NCI-H2081 (cell line): ENCODE measurements at regions not wholly inside any gene's neighbourhood (a gene's known extent, or its start where the extent isn't known, plus 50 kb on each side); places are given as distances from the start of the nearest gene placed in this dataset.
"Not testable (repeated sequence)": the region's sequence is repeated elsewhere in the genome, so short reads cannot be mapped to it uniquely, and the experiment has no call there.

Experiments
- DNase-seq, 2 experiments: peaks; one replicate each; lab custom pipeline; 2025; lab: John Stamatoyannopoulos, UW

DNA sequence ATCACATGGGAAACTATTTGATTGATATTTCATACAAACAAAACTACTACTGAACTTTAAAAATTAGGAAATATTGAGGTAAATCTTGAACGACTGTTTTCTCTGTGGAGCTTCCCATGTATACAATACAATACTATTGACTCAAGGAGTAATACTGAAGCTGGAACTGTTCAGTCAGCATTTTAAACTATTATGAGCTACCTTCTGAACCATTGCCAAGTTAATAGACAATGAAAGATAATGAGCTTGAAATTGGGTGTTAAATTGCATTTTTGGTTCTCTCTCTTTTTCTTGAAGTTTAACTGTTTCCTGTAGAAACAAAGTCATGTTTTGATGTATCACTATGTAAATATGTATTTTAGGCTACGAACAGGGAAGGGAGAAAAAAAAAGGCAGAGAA, 569.2 kb downstream of the ZEB2 start:
- DNase-seq: no peak

DNA sequence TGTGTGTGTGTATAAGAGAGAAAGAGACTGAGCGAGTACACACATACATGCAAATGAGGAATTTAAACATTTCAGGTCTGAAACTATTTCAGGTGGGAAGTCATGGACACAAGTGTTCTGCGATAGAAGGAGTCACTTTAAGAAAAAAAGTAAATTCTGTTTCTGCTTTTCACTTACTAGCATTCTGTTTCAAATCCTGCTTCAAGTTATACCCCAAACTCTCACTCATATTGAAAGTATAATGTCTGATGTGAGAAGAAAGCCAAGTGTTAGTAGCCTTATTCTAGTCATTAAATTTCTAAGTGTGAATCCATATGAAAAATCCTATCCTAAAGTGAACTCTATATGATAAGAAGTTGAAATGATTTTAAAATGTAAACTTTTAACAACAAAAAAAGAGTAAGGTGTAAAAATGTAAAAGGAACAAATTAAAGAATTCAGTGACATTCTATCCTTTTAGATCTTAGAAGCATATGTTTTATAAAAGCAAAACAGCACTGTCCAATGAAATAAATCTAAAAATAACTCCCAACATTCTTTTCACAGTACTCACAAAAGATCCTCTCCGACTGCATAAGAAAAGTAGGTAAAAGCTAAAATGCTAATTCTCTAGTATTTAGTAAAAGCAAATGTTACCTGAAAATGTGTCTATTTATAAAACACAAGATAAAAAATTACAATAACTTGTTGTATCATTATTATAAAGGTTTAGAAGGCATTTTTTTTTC, 570.6 kb downstream of the ZEB2 start:
- DNase-seq: no peak

DNA sequence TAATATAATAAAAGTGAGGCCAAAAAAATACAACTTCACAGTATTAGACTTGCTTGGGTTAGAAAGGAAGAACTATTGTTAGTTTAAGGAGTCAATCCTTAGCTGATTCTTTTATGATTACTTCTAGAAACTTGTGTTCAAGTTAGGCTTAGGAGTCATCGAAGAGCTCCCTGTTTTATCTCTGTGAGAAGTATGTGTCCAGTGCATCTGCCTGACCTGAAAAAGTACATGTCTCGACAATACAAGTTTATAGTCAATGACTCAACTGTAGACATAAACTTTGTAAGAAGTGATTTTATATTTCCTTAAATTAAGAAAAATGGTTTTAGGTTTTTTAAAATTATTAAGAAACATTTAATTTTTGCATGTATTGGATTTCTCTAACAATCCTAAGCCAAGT, 571.2 kb downstream of the ZEB2 start:
- DNase-seq: no peak

DNA sequence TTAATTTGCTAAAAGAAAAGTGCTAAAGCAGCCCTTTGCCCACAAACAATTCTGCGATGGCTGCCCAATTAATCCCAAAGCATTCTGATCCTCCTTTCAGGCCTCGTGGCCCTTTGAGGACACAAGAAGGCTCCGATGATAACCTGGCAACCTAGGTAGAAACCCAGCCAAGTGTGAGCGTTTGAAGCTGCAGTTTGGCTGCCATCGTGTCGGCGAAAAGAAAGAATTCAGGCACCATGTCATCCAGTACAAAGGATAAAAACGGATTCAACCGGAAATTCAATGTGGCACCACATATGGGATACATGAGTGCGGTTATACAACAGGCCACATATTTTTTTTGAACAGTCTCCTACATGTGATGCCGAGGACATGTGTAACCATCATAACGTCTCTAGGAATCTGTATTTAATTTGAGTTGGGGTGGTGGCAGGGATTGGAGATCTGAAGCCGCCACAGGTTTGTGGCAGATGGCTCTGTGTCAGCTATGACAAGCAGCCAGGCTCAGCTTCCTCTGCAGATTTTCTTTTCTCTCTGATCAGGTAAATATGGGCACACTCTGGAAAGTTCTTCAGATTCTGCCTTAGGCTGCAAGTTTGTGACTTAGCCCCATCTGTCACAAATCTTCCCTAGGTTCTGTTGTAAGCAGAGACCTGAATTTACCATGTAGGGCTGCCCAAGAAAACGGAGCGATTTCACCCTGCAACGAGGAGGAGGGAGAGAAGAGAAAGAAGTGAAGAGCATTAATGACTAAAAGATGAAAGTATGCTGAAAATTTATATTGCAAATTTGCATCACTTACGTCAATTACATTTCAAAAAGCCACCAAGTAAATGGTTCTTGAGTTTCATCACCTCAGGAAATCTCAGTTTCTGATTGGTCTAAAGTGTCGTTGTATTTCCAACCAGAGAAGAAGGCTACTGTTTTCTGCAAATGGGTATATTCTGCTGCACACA, 573.2 kb downstream of the ZEB2 start:
- DNase-seq: no peak

DNA sequence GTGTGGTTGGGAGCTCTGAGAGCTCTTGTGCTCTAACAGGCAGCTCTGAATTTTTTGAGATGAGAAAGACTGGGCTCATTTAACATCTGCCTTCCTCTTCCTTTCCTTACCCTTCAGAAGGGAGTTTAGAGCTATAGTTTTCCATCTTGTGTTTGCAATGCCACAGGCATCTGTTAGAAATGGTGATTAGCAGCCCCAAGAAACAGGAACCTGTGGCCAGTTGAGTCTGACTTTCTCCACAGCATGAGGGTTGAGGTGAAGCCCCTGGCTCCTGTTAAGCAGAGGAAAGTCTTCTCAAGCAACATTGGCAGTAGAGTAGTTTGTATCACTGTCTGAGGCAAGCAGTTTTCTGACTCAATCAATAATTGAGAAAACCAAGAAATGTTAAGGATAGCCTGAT, 577.4 kb downstream of the ZEB2 start:
- DNase-seq: no peak

DNA sequence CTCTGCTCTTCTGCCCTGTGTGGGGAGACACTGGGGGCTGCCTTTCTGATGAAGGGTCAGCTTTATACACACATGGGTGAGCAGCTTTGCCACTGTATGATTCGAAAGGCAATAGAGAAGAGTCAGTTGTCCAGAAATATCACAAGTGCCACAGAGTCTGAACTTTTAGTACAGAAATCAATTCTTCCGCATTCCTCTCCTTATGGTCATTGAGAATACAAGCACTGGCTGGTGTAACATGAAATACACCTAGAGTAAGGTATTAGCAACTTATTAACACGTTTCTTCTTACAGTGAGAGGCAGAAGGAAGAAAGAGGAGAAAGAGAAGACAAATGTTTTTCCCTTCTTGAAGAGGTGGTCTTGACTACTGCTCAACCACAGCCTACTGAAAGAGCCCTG, 579.2 kb downstream of the ZEB2 start:
- no peak for DNase-seq

DNA sequence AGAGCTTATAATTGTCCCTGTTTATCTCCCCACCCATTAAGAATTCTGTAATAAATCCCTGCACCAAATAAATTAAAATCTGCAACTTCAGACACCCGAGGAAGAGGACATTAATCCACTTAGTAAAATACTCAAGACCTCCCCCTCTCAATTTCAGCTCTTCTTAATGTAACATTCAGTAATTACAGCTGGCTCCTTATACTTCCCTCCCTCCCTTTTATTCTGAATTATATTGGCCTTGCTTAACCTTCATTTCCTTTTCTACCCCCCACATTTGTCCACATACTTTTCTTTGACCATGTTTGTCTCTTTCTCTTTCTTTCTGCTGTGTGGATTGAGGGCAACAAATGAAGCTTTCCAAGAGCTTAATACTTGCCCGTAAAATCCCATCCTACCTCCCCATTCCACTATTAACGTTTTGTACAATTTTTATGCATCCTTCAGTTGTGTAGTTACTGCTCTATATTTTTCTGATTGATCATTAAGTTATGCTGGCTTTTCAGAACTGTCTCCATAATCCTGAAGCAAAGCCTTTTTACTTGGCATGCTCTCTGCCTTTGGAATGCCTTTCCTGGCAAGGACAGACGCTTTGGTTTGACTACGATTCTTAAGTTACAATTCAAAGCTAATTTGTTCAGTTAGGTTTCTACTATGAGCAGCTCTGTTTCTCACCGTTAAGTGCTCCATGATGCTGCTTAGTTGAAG, 580.1 kb downstream of the ZEB2 start:
- DNase-seq: no peak

DNA sequence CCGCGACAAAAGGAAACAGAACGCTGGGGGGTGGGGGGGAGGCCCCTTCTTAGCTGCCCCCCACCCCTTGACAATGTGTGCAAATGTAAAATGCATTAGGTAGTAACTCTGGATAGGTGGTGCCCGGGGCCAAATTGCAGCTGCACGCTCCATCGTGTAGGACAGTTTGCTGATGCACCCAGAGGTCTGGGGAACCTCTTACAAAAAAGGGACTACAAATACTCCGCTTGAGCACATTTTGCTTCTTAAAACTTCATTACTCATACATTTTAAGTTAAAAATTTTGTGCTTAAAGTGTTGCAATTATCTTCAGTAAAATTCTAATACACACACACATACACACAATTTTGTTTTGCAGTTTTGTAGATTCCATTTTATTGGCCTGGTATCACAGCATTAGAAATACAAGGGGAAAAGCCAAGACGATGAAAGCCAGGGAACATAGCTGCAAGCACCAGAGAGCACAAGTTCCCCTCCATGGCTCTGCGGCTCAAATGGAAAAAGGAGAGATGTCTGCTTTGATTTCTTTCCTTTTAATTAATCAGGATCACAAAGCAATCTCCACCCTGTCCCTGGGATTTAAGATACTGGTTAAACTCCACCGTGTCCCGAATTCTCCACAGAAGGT, 582.1 kb downstream of the ZEB2 start:
- peak; percentile 22 to 52 for DNase-seq

DNA sequence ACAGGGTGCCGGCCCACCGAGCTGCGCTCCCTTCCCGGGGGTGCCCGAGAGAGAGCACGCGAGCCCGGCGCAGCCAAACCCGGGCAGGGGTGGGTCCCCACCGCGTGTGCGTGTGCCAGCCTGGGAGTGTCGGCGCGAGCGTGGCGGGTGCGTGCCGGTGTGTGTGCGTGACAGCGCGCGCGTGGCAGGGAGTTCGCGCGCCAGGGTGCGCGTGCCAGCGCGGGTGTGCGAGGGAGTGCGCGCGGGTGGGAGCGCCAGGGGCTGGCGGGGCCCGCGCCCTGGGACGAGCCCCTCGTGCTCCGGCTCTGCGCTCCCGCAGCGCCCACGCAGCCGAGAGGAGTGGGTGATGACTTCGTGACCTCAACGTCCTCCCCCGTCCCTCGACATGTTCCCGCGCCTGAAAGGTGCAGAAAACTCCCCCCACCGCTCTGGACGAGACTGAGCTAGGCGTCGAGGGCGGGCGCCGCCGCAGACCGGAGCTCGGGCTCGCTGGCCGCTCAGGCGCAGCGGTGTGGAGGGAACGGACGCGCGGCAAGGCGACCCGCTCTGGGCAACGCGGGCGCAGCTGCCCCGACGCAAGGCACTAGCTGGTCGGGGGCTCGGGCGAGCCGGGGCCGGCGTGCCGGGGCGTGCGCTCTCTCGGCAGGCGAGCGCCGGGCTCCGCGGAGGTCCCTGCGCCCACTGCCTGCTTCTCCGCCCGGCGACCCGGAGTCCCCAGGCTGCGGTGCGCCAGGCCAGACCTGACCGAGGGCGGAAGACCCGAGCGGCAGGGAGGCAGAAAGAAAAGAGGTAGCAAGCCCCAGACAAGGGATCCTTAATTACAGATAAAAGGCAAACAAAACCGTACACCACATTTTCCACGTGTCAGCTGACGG, 582.8 kb downstream of the ZEB2 start:
- DNase-seq: peak; percentile 31 to 59

DNA sequence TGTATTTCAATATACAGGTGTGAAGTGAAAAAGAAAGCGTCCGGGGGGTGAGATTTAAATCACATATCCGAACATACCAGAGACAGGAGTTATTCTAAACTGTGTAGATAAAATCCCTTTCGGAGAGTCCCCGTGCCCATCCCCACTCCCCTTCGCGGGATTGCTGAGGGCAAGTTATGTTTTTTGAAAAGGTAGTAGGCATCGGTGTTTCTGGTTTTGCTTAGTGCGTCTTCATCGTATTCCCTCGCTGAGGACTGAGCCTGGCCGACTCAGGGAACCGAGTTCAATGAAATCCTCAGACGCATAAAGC, 583.4 kb downstream of the ZEB2 start:
- no peak for DNase-seq

DNA sequence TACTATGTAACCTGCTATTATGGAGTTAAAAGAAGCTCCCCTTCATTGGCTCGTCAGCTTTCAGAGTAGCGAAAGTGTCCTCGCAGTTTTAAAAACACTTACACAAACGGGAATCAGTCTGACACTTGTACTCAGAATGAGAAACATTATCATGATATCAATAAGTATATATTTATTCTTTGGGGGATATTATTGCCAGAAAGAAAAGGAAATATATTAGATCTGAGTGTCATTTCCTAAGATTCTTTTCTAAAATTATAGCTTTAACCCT, 584.5 kb downstream of the ZEB2 start:
- no peak for DNase-seq

DNA sequence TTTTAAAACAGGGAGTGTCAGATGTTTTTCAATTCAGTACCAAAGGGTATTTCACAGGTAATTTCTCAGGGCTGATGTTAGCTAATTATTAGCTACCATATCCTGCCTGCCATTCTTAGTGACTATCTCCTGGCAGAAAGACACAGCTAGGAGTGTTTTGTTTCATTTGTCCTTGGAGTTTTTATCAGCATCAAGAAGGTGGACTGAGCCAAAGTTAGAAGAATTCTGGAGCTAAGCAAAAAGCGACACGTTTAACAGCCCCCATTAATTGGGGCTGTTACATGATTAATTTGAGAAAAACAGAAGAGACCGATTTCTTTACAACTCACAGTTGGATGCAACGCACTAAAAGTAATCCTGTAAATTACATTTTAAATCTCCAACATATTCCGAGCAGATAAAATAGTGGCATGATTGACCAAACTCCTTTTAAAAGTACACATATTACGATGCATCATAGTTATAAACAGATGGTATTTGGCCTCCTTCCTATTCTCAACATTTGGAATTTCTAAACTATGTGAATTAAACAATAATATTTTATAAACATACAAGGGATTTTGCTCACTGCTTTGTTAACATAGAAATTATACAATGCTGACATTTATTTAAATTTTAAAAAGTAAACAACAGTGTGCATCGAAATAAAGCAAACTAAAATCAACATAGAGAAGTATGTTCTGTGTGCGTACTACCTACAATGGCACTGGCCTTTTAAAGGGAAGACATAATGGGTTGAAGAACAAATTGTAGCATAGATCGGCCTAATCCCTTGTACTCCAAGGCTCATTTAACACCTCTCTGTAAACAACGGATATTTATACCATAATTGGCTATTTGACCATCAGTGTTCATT, 585.1 kb downstream of the ZEB2 start:
- DNase-seq: peak; percentile 2 to 75

DNA sequence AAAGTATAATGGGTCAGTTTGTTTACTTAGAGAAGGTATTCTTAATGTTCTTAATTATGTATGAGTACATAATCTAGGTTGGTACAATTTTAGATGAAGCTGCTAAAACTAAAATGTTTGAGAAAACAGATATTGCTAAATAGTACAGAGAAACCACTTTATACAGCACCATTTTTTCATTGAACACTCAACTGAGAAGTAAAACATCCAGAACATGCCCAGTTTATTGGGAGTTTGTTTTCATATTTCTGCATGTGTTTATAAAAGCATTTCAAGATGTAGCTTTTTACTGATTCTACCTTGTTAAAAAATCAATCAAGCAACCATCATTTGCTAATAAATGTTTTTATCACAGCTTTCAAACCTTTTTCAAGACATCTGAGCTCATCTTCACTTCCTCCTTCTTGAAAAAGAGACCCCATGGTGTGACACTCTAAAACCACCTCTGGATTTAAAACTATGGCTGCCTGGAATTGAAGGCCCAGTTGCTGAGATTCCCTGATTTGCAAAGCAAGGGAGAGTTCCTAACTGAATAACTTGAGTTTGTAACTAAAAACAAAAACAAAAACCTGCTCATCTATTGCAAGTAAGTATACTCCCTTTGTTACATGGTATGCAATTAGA, 585.9 kb downstream of the ZEB2 start:
- no peak for DNase-seq

DNA sequence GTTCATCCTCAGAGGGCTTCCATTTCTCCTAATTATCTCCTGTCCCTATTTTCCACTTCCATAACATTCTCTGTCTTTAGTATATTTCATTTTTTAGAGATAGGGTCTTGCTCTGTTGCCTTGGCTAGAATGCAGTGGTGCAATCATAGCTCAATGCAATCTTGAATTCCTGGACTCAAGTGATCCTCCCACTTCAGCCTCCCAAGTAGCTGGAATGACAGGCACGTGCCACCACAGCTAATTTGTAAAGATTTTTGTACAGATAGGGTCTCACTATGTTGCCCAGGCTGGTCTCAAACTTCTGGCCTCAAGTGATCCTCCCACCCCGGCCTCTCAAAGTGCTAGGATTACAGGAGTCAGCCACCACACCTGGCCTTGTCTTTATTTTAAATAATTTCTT, 589.0 kb downstream of the ZEB2 start:
- DNase-seq: no peak

DNA sequence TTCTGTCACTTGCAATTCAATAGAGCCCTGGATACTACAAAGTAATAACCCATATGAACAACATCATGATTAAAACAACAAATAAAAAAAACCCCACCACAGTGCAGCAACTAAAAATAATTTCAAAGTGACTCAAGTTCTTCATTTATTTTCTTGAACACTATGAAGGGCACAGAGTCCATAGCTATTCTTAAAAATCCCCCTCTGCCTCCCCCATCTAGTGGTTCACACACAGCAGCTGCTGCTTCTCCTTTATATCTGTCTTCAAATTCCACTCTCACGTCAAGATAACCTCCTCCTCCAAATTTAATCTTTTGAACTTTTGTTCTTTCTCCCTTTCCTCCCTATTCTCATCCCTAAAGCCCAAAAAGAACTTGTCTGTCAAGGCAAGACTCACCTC, 591.3 kb downstream of the ZEB2 start:
- no peak for DNase-seq

DNA sequence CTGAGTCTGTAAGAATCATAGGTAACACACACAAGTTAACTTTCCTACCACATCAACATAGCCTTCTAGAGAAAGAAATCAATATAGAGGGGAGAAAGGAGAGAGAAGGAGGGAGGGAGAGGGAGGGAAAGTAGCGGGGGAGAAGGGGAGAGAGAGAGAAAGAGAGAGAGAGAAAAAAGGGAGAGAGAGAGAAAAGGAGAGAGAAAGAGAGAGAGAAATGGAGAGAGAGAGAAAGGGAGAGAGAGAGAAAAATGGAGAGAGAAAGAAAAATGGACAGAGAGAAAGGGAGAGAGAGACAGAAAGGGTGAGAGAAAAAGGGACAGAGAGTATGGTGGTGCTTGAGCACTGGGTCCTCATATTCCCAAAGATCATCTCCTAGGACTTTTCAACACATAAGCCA, 591.7 kb downstream of the ZEB2 start:
- no peak for DNase-seq

DNA sequence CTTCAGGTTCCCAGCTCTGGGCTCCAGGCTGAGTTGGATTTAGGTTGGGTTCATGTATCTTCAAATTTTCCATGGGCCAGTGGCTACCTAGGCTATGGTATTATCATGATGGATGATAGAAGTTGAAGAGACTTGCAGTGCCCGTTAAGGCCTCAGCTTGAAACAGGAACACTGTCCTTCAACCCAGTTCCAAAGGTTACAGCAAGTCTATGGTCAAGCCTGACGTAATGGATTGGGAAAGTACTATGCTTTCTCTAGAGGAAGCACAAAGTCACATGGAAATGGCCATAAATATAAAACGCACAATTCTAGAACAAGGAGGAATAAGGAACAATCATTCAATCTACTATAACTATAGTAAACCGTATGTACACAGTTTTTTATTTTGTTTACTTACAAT, 593.2 kb downstream of the ZEB2 start:
- DNase-seq: no peak

DNA sequence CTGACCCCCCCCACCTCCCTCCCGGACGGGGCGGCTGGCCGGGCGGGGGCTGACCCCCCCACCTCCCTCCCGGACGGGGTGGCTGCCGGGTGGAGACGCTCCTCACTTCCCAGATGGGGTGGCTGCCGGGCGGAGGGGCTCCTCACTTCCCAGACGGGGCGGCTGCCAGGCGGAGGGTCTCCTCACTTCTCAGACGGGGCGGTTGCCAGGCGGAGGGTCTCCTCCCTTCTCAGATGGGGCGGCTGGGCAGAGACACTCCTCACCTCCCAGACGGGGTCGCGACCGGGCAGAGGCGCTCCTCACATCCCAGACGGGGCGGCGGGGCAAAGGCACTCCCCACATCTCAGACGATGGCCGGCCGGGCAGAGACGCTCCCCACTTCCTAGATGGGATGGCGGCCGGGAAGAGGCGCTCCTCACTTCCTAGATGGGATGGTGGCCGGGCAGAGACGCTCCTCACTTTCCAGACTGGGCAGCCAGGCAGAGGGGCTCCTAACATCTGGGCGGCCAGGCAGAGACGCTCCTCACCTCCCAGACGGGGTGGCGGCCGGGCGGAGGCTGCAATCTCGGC, 597.6 kb downstream of the ZEB2 start:
- not testable (repeated sequence) for DNase-seq

DNA sequence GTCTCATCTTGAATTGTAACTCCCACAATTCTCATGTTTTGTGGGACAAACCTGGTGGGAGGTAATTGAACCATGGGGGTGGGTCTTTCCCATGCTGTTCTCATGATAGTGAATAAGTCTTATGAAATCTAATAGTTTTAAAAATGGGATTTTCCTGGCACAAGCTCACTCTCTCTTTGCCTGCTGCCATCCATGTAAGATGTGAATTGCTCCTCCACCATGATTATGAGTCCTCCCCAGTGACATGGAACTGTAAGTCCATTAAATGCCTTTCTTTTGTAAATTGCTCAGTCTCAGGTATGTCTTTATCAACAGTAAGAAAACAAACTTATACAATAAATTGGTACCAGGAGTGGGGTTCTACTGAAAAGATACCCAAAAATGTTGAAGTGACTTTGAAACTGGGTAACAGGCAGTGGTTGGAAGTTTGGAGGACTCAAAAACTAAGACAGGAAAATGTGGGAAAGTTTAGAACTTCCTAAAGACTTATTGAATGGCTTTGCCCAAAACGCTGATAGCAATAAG, 601.4 kb downstream of the ZEB2 start:
- no peak for DNase-seq

DNA sequence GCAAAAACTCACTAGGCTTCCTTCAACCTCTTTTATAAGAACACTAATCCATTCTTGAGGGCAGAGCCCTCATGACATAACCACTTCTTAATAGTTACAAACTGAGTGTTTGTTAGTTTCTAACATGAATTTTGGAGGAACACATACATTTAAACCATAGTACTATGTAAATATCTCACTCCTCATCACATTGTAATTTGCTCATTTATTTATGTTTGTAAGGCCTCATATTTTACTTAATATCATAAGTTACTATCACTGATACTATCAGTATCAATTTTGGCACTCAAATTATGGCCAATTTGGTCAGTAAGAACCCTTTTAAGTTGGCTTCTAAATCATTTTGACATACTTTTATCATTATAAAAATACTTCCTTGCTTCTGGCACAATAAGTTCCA, 603.1 kb downstream of the ZEB2 start:
- no peak for DNase-seq
